Activated CD4-positive, alpha-beta T cell treated with anti-CD3 and anti-CD28 coated beads, Interleukin-2, amount 10 ng/mL, durations not matched to agents 24 days and 14 days (primary cell): ENCODE measurements at regions not wholly inside any gene's neighbourhood (a gene's known extent, or its start where the extent isn't known, plus 50 kb on each side); places are given as distances from the start of the nearest gene placed in this dataset.
"Not testable (repeated sequence)": the region's sequence is repeated elsewhere in the genome, so short reads cannot be mapped to it uniquely, and the experiment has no call there.

Experiments used
- DNase-seq: peaks from one replicate; pipeline ENCODE4 v3.0.0; 2022
- H3K27ac Mint-ChIP-seq: one replicate; pipeline ENCODE4 v1.8.0; 2022; ENCODE audit warnings: mild to moderate bottlenecking, mixed read lengths
- H3K27me3 Mint-ChIP-seq: one replicate; pipeline ENCODE4 v1.8.0; 2022; ENCODE audit warnings: mixed read lengths
- H3K36me3 Mint-ChIP-seq: one replicate; pipeline ENCODE4 v1.8.0; 2022; ENCODE audit warnings: low read depth, mild to moderate bottlenecking, mixed read lengths
- H3K4me1 Mint-ChIP-seq: one replicate; pipeline ENCODE4 v1.8.0; 2021; ENCODE audit warnings: mixed read lengths
- H3K4me3 Mint-ChIP-seq: one replicate; pipeline ENCODE4 v1.8.0; 2022; ENCODE audit warnings: mild to moderate bottlenecking, moderate library complexity, mixed read lengths
- H3K9me3 Mint-ChIP-seq: one replicate; pipeline ENCODE4 v1.8.0; 2021; ENCODE audit warnings: mixed read lengths
- intact Hi-C: fragments of 100-400 bp; cut with micrococcal nuclease; formaldehyde crosslinking; loops from one replicate; pipeline ENCODE4 v1.15.1; 2023

GRCh38 chr20:30719415-30720199 is 537.9 kb upstream of the DEFB115 start:
- H3K9me3 Mint-ChIP-seq, H3K27me3 Mint-ChIP-seq, H3K27ac Mint-ChIP-seq, DNase-seq, H3K36me3 Mint-ChIP-seq, intact Hi-C loops, H3K4me3 Mint-ChIP-seq, H3K4me1 Mint-ChIP-seq: not testable (repeated sequence)

- Mint-ChIP-seq H3K4me3 (peak overlapping the region; percentile 81), H3K27ac (peak overlapping the region; percentile 76)
- H3K27me3 Mint-ChIP-seq, H3K4me1 Mint-ChIP-seq, H3K9me3 Mint-ChIP-seq, intact Hi-C loops, H3K36me3 Mint-ChIP-seq: not testable (repeated sequence)
- DNase-seq: peak; percentile 53
Measured at GRCh38 chr20:30723511-30723910, 534.0 kb upstream of the DEFB115 start.

- H3K9me3 Mint-ChIP-seq, H3K36me3 Mint-ChIP-seq, H3K4me1 Mint-ChIP-seq, H3K27me3 Mint-ChIP-seq, intact Hi-C loops: not testable (repeated sequence)
- H3K4me3 Mint-ChIP-seq: peak overlapping the region; percentile 81
- peak overlapping the region; percentile 76 for H3K27ac Mint-ChIP-seq
- peak; percentile 76 for DNase-seq
Measured at GRCh38 chr20:30723934-30724687, 533.4 kb upstream of the DEFB115 start.

GRCh38 chr20:30724688-30725074 is 532.8 kb upstream of the DEFB115 start:
- H3K4me3 Mint-ChIP-seq, H3K4me1 Mint-ChIP-seq, H3K9me3 Mint-ChIP-seq, intact Hi-C loops, H3K36me3 Mint-ChIP-seq, H3K27ac Mint-ChIP-seq, DNase-seq, H3K27me3 Mint-ChIP-seq: not testable (repeated sequence)

GRCh38 chr20:30725188-30725587 is 532.3 kb upstream of the DEFB115 start:
- intact Hi-C loops, H3K4me3 Mint-ChIP-seq, DNase-seq, H3K27me3 Mint-ChIP-seq, H3K9me3 Mint-ChIP-seq, H3K4me1 Mint-ChIP-seq, H3K36me3 Mint-ChIP-seq, H3K27ac Mint-ChIP-seq: not testable (repeated sequence)

GRCh38 chr20:30728271-30728885 is 529.1 kb upstream of the DEFB115 start:
- H3K36me3 Mint-ChIP-seq, intact Hi-C loops, H3K27me3 Mint-ChIP-seq: not testable (repeated sequence)

More at GRCh38 chr20:30728271-30728885, 529.1 kb upstream of the DEFB115 start:
- H3K27ac Mint-ChIP-seq, H3K9me3 Mint-ChIP-seq, DNase-seq, H3K4me1 Mint-ChIP-seq, H3K4me3 Mint-ChIP-seq: not testable (repeated sequence)
